ENCODE measurements at regions not wholly inside any gene's neighbourhood (a gene's known extent, or its start where the extent isn't known, plus 50 kb on each side); places are given as distances from the start of the nearest gene placed in this dataset.

GRCh38 chr3:63048367-63049326 lies 173.4 kb upstream of the CADPS start:
- Histone ChIP-seq H3K9me3 (ENCODE audit: control insufficient read depth in 2 of 3, low read length in 3 of 3) (no peaks in the 10 kb centered on the region), H3K4me1 (ENCODE audit: control insufficient read depth in 2 of 2, insufficient read depth in 2 of 2, low read length in 2 of 2) (no peaks in the 10 kb centered on the region), H3K36me3 (ENCODE audit: control insufficient read depth in 2 of 3, insufficient read depth in 3 of 3, low read length in 3 of 3) (no peaks in the 10 kb centered on the region), H3K27me3 (ENCODE audit: control insufficient read depth in 2 of 2, insufficient read depth in 2 of 2, low read length in 2 of 2) (no peaks in the 10 kb centered on the region), H3K4me3 (ENCODE audit: low read length) (no peak overlapping the region), H3K27ac (ENCODE audit: low read depth, low read length) (no peak overlapping the region)
- Mint-ChIP-seq H3K36me3 (no peaks in the 10 kb centered on the region), H3K27me3 (no peaks in the 10 kb centered on the region), H3K4me1 (peaks cover 0 to 1% (median 0%) of the 10 kb centered on the region in 7 donors), H3K9me3 (peaks cover 1 to 23% (median 9%) of the 10 kb centered on the region in 11 donors), H3K4me3 (no peak overlapping the region), H3K27ac (no peak overlapping the region)
- ATAC-seq (no peak), DNase-seq (no peak)
- intact Hi-C loops (cut with micrococcal nuclease): no loop called here
- ChIA-PET POLR2A (no interaction called here), CTCF (no interaction called here)

- H3K4me1 ChIP-seq (ENCODE audit: control insufficient read depth in 2 of 2, insufficient read depth in 2 of 2, low read length in 2 of 2): no peaks in the 10 kb centered on the region
- ATAC-seq (no peak), DNase-seq (no peak)
- Mint-ChIP-seq H3K27ac (no peak overlapping the region), H3K27me3 (no peaks in the 10 kb centered on the region), H3K36me3 (no peaks in the 10 kb centered on the region), H3K4me1 (peaks cover 0 to 1% (median 0%) of the 10 kb centered on the region in 7 donors), H3K9me3 (peaks cover 0 to 20% (median 5%) of the 10 kb centered on the region in 11 donors), H3K4me3 (no peak overlapping the region)
- H3K9me3 ChIP-seq (ENCODE audit: control insufficient read depth in 2 of 3, low read length in 3 of 3): no peaks in the 10 kb centered on the region
- no peak overlapping the region for H3K27ac ChIP-seq (ENCODE audit: low read depth, low read length)
- H3K4me3 ChIP-seq (ENCODE audit: low read length): no peak overlapping the region
- ChIA-PET POLR2A (no interaction called here), CTCF (no interaction called here)
- intact Hi-C loops (cut with micrococcal nuclease): no loop called here
- no peaks in the 10 kb centered on the region for H3K27me3 ChIP-seq (ENCODE audit: control insufficient read depth in 2 of 2, insufficient read depth in 2 of 2, low read length in 2 of 2)
- H3K36me3 ChIP-seq (ENCODE audit: control insufficient read depth in 2 of 3, insufficient read depth in 3 of 3, low read length in 3 of 3): no peaks in the 10 kb centered on the region
Measured at GRCh38 chr3:63050548-63051177, 175.4 kb upstream of the CADPS start.

- no peaks in the 10 kb centered on the region for H3K36me3 Mint-ChIP-seq
- Histone ChIP-seq H3K27me3 (ENCODE audit: control insufficient read depth in 2 of 2, insufficient read depth in 2 of 2, low read length in 2 of 2) (no peaks in the 10 kb centered on the region), H3K27ac (ENCODE audit: low read depth, low read length) (no peak overlapping the region), H3K36me3 (ENCODE audit: control insufficient read depth in 2 of 3, insufficient read depth in 3 of 3, low read length in 3 of 3) (no peaks in the 10 kb centered on the region), H3K4me1 (ENCODE audit: control insufficient read depth in 2 of 2, insufficient read depth in 2 of 2, low read length in 2 of 2) (no peaks in the 10 kb centered on the region), H3K9me3 (ENCODE audit: control insufficient read depth in 2 of 3, low read length in 3 of 3) (no peaks in the 10 kb centered on the region), H3K4me3 (ENCODE audit: low read length) (no peak overlapping the region)
- no peaks in the 10 kb centered on the region for H3K27me3 Mint-ChIP-seq
- H3K4me3 Mint-ChIP-seq: no peak overlapping the region
- no peak for DNase-seq
- H3K27ac Mint-ChIP-seq: no peak overlapping the region
- ChIA-PET CTCF (no interaction called here), POLR2A (no interaction called here)
- H3K9me3 Mint-ChIP-seq: peaks cover 0 to 16% (median 5%) of the 10 kb centered on the region in 11 donors
- intact Hi-C loops (cut with micrococcal nuclease): no loop called here
- H3K4me1 Mint-ChIP-seq: peaks cover 0 to 1% (median 0%) of the 10 kb centered on the region in 7 donors
- no peak for ATAC-seq
Measured at GRCh38 chr3:63051920-63052319, 176.7 kb upstream of the CADPS start.

- Mint-ChIP-seq H3K27me3 (no peaks in the 10 kb centered on the region), H3K4me3 (no peak overlapping the region), H3K36me3 (no peaks in the 10 kb centered on the region), H3K9me3 (peaks cover 2 to 16% (median 5%) of the 10 kb centered on the region in 11 donors), H3K4me1 (peaks cover 0 to under 1% (median 0%) of the 10 kb centered on the region in 7 donors), H3K27ac (no peak overlapping the region)
- DNase-seq (no peak), ATAC-seq (no peak)
- intact Hi-C loops (cut with micrococcal nuclease): no loop called here
- Histone ChIP-seq H3K27me3 (ENCODE audit: control insufficient read depth in 2 of 2, insufficient read depth in 2 of 2, low read length in 2 of 2) (no peaks in the 10 kb centered on the region), H3K27ac (ENCODE audit: low read depth, low read length) (no peak overlapping the region), H3K36me3 (ENCODE audit: control insufficient read depth in 2 of 3, insufficient read depth in 3 of 3, low read length in 3 of 3) (no peaks in the 10 kb centered on the region), H3K9me3 (ENCODE audit: control insufficient read depth in 2 of 3, low read length in 3 of 3) (no peaks in the 10 kb centered on the region), H3K4me3 (ENCODE audit: low read length) (no peak overlapping the region), H3K4me1 (ENCODE audit: control insufficient read depth in 2 of 2, insufficient read depth in 2 of 2, low read length in 2 of 2) (no peaks in the 10 kb centered on the region)
- CTCF ChIA-PET: no interaction called here
- POLR2A ChIA-PET: no interaction called here
Measured at GRCh38 chr3:63056932-63057331, 181.7 kb upstream of the CADPS start.

GRCh38 chr3:63060412-63060811 lies 185.2 kb upstream of the CADPS start:
- Mint-ChIP-seq H3K36me3 (no peaks in the 10 kb centered on the region), H3K27ac (no peak overlapping the region), H3K4me1 (no peaks in the 10 kb centered on the region), H3K9me3 (peaks cover 0 to 18% (median 4%) of the 10 kb centered on the region in 11 donors), H3K4me3 (no peak overlapping the region), H3K27me3 (no peaks in the 10 kb centered on the region)
- H3K27me3 ChIP-seq (ENCODE audit: control insufficient read depth in 2 of 2, insufficient read depth in 2 of 2, low read length in 2 of 2): no peaks in the 10 kb centered on the region
- no peak overlapping the region for H3K4me3 ChIP-seq (ENCODE audit: low read length)
- no peaks in the 10 kb centered on the region for H3K36me3 ChIP-seq (ENCODE audit: control insufficient read depth in 2 of 3, insufficient read depth in 3 of 3, low read length in 3 of 3)
- no peaks in the 10 kb centered on the region for H3K4me1 ChIP-seq (ENCODE audit: control insufficient read depth in 2 of 2, insufficient read depth in 2 of 2, low read length in 2 of 2)
- no peak overlapping the region for H3K27ac ChIP-seq (ENCODE audit: low read depth, low read length)
- H3K9me3 ChIP-seq (ENCODE audit: control insufficient read depth in 2 of 3, low read length in 3 of 3): no peaks in the 10 kb centered on the region
- no peak for DNase-seq
- no peak for ATAC-seq
- CTCF ChIA-PET: no interaction called here
- POLR2A ChIA-PET: no interaction called here
- intact Hi-C loops (cut with micrococcal nuclease): no loop called here

- intact Hi-C loops (cut with micrococcal nuclease): no loop called here
- Histone ChIP-seq H3K27ac (ENCODE audit: low read depth, low read length) (no peak overlapping the region), H3K4me3 (ENCODE audit: low read length) (no peak overlapping the region), H3K27me3 (ENCODE audit: control insufficient read depth in 2 of 2, insufficient read depth in 2 of 2, low read length in 2 of 2) (no peaks in the 10 kb centered on the region), H3K4me1 (ENCODE audit: control insufficient read depth in 2 of 2, insufficient read depth in 2 of 2, low read length in 2 of 2) (no peaks in the 10 kb centered on the region), H3K36me3 (ENCODE audit: control insufficient read depth in 2 of 3, insufficient read depth in 3 of 3, low read length in 3 of 3) (no peaks in the 10 kb centered on the region), H3K9me3 (ENCODE audit: control insufficient read depth in 2 of 3, low read length in 3 of 3) (no peaks in the 10 kb centered on the region)
- H3K27me3 Mint-ChIP-seq: no peaks in the 10 kb centered on the region
- no peak overlapping the region for H3K27ac Mint-ChIP-seq
- peaks cover 0 to 15% (median 4%) of the 10 kb centered on the region in 11 donors for H3K9me3 Mint-ChIP-seq
- POLR2A ChIA-PET: no interaction called here
- no peaks in the 10 kb centered on the region for H3K4me1 Mint-ChIP-seq
- ATAC-seq (no peak), DNase-seq (no peak)
- CTCF ChIA-PET: no interaction called here
- no peak overlapping the region for H3K4me3 Mint-ChIP-seq
- no peaks in the 10 kb centered on the region for H3K36me3 Mint-ChIP-seq
Measured at GRCh38 chr3:63061449-63061848, 186.2 kb upstream of the CADPS start.

Measured in naive thymus-derived CD4-positive, alpha-beta T cell (primary cell).